ENCODE measurements at regions not wholly inside any gene's neighbourhood (a gene's known extent, or its start where the extent isn't known, plus 50 kb on each side); places are given as distances from the start of the nearest gene placed in this dataset.

- FAIRE-seq (peak; percentile 94), DNase-seq (ENCODE audit: low read depth, low spot score) (peak; percentile 87)
- Histone ChIP-seq H3K4me3 (replicated peaks in 1 of 3; ENCODE audit: insufficient read depth in 1 of 3, low read depth in 1 of 3, low read length in 3 of 3) (no peak overlapping the region), H3K4me1 (ENCODE audit: control insufficient read depth, extremely low read depth, insufficient read depth, low read length) (peaks cover 8% of the 10 kb centered on the region), H3K9me3 (replicated peaks; ENCODE audit: control insufficient read depth, insufficient read depth, low read length) (no peaks in the 10 kb centered on the region), H3K27ac (ENCODE audit: insufficient read depth, low read depth, low read length) (no peak overlapping the region), H3K36me3 (ENCODE audit: control insufficient read depth in 2 of 2, extremely low read depth in 1 of 2, insufficient read depth in 2 of 2, low read length in 2 of 2) (no peaks in the 10 kb centered on the region), H3K9ac (replicated peaks; ENCODE audit: extremely low read depth, insufficient read depth, low read length) (no peak overlapping the region), H4K20me1 (replicated peaks; ENCODE audit: control insufficient read depth, extremely low read depth, insufficient read depth, low read length) (no peaks in the 10 kb centered on the region), H3K79me2 (ENCODE audit: control insufficient read depth, insufficient read depth, low read length) (no peaks in the 10 kb centered on the region), H2AFZ (ENCODE audit: low read depth, low read length) (no peak overlapping the region), H3K9me1 (replicated peaks; ENCODE audit: control insufficient read depth, extremely low read depth, insufficient read depth, low read length) (no peaks in the 10 kb centered on the region), H3K27me3 (ENCODE audit: control insufficient read depth in 2 of 2, insufficient read depth in 2 of 2, low read length in 2 of 2) (peaks cover 1 to 6% of the 10 kb centered on the region in 2 experiments), H3K4me2 (ENCODE audit: insufficient read depth, low read length) (peak overlapping the region; percentile 61)
- TF ChIP-seq MAX (IDR thresholded peaks at IDR 0.05; ENCODE audit: insufficient read depth, insufficient read length) (no peak), FOS (IDR thresholded peaks at IDR 0.05; ENCODE audit: borderline replicate concordance, insufficient read depth, low read length) (peak; percentile 76), JUN (IDR thresholded peaks at IDR 0.05; ENCODE audit: borderline replicate concordance, insufficient read depth, insufficient read length, low read depth) (peak; percentile 80), POLR2AphosphoS5 (IDR thresholded peaks at IDR 0.05; ENCODE audit: insufficient read depth, low read depth, low read length) (no peak), CTCF (IDR thresholded peaks at IDR 0.05; ENCODE audit: extremely low read depth in 1 of 2, insufficient read depth in 1 of 2, low read depth in 1 of 2, low read length in 2 of 2) (peak; percentile 65 to 68), POLR2A (IDR thresholded peaks at IDR 0.05; ENCODE audit: low read depth, low read length) (no peak)
- intact Hi-C loops (cut with micrococcal nuclease) (loop anchor here (1.0 to 5.0 kb wide), 14 partner anchors 112 to 1566 kb away; partner anchors contain the start of genes JAG1, MKKS and SLX4IP), dilution Hi-C loops (cut with MboI; ENCODE audit: extremely low pct_ligation_motif_present, low sequenced_read_pairs) (no loop called here)
- BruUV-seq (replicated peaks), result no TSS peak
- ChIA-PET CTCF (interaction anchor here (0.5 to 11.8 kb wide), 60 partner anchors 9 to 1571 kb away, joined by 3 to 370 read pairs (median 4); partner anchors contain the start of genes MKKS, SLX4IP and SNAP25), POLR2A (no interaction called here)
Observed at GRCh38 chr20:9978397-9979004, 56.3 kb upstream of the ANKEF1 start.

All from endothelial cell of umbilical vein (primary cell).